ENCODE measurements at regions not wholly inside any gene's neighbourhood (a gene's known extent, or its start where the extent isn't known, plus 50 kb on each side); places are given as distances from the start of the nearest gene placed in this dataset.

GRCh38 chr9:99699396-99699795 is 122.3 kb upstream of the NR4A3 start:
- Histone ChIP-seq H3K4me3 (ENCODE audit: low read depth in 2 of 2, low read length in 1 of 2) (no peak overlapping the region), H3K27me3 (ENCODE audit: insufficient read depth) (no peaks in the 10 kb centered on the region), H3K4me2 (no peak overlapping the region), H3K4me1 (ENCODE audit: control insufficient read depth in 1 of 2, insufficient read depth in 2 of 2, low read depth in 1 of 2, low read length in 1 of 2) (no peaks in the 10 kb centered on the region), H3K9ac (no peak overlapping the region), H3K9me2 (no peaks in the 10 kb centered on the region), H4K20me1 (ENCODE audit: insufficient read depth) (no peaks in the 10 kb centered on the region), H3K27ac (ENCODE audit: low read depth in 2 of 2, low read length in 1 of 2) (no peak overlapping the region), H3K9me3 (no peaks in the 10 kb centered on the region), H3K36me3 (replicated peaks in 1 of 2; ENCODE audit: control insufficient read depth in 1 of 2, insufficient read depth in 2 of 2, low read length in 1 of 2) (no peaks in the 10 kb centered on the region), H2AFZ (ENCODE audit: low read depth) (no peak overlapping the region), H3F3A (replicated peaks; ENCODE audit: insufficient read depth) (no peaks in the 10 kb centered on the region), H3K79me2 (ENCODE audit: insufficient read depth) (no peaks in the 10 kb centered on the region)
- ChIA-PET POLR2A (no interaction called here), CTCF (no interaction called here)
- no peak for TF ChIP-seq POLR2AphosphoS5 (IDR thresholded peaks at IDR 0.05; ENCODE audit: low read depth, low read length)
- no peak for TF ChIP-seq MEF2A (IDR thresholded peaks at IDR 0.05; ENCODE audit: borderline replicate concordance, low read depth)
- TF ChIP-seq FOXJ3 (CRISPR knock-in tag; IDR thresholded peaks at IDR 0.05), result no peak
- TF ChIP-seq GABPA (IDR thresholded peaks at IDR 0.05; ENCODE audit: low read depth), result no peak
- no peak for DNase-seq
- 60% methylated on average over 3 of the region's 3 CpGs for WGBS (ENCODE audit: low lambda C conversion rate)

GRCh38 chr9:99712214-99712613 is 109.5 kb upstream of the NR4A3 start:
- H3K27ac ChIP-seq (ENCODE audit: low read depth in 2 of 2, low read length in 1 of 2), result no peak overlapping the region
- no peak overlapping the region for H3K4me2 ChIP-seq
- H3F3A ChIP-seq (replicated peaks; ENCODE audit: insufficient read depth), result no peaks in the 10 kb centered on the region
- no peak for TF ChIP-seq REST (IDR thresholded peaks at IDR 0.05; ENCODE audit: low read depth, low read length)
- TF ChIP-seq RFX5 (IDR thresholded peaks at IDR 0.05; ENCODE audit: low read length), result no peak
- TF ChIP-seq MAX (IDR thresholded peaks at IDR 0.05; ENCODE audit: low read depth), result no peak
- TF ChIP-seq NRF1 (IDR thresholded peaks at IDR 0.05; ENCODE audit: low read depth, low read length), result no peak
- no peaks in the 10 kb centered on the region for H3K27me3 ChIP-seq (ENCODE audit: insufficient read depth)
- no peaks in the 10 kb centered on the region for H3K79me2 ChIP-seq (ENCODE audit: insufficient read depth)
- H3K4me3 ChIP-seq (ENCODE audit: low read depth in 2 of 2, low read length in 1 of 2), result no peak overlapping the region
- DNase-seq, result no peak
- H3K4me1 ChIP-seq (ENCODE audit: control insufficient read depth in 1 of 2, insufficient read depth in 2 of 2, low read depth in 1 of 2, low read length in 1 of 2), result no peaks in the 10 kb centered on the region
- H3K36me3 ChIP-seq (replicated peaks in 1 of 2; ENCODE audit: control insufficient read depth in 1 of 2, insufficient read depth in 2 of 2, low read length in 1 of 2), result no peaks in the 10 kb centered on the region
- H4K20me1 ChIP-seq (ENCODE audit: insufficient read depth), result no peaks in the 10 kb centered on the region
- H3K9ac ChIP-seq, result no peak overlapping the region
- no peaks in the 10 kb centered on the region for H3K9me2 ChIP-seq
- no peak overlapping the region for H2AFZ ChIP-seq (ENCODE audit: low read depth)
- ChIA-PET POLR2A (no interaction called here), CTCF (interaction anchor here (1.0 kb wide), 1 partner anchor 10 kb away, joined by 3 read pairs; no protein-coding TSS in a partner anchor)
- no peaks in the 10 kb centered on the region for H3K9me3 ChIP-seq

GRCh38 chr9:99713838-99714306 is 107.8 kb upstream of the NR4A3 start:
- Histone ChIP-seq H3K4me3 (ENCODE audit: low read depth in 2 of 2, low read length in 1 of 2) (no peak overlapping the region), H3K36me3 (replicated peaks in 1 of 2; ENCODE audit: control insufficient read depth in 1 of 2, insufficient read depth in 2 of 2, low read length in 1 of 2) (no peaks in the 10 kb centered on the region), H2AFZ (ENCODE audit: low read depth) (no peak overlapping the region), H3K4me2 (no peak overlapping the region), H3K9me2 (no peaks in the 10 kb centered on the region), H3K79me2 (ENCODE audit: insufficient read depth) (no peaks in the 10 kb centered on the region), H4K20me1 (ENCODE audit: insufficient read depth) (no peaks in the 10 kb centered on the region), H3K27ac (ENCODE audit: low read depth in 2 of 2, low read length in 1 of 2) (no peak overlapping the region), H3K9ac (no peak overlapping the region), H3K27me3 (ENCODE audit: insufficient read depth) (no peaks in the 10 kb centered on the region), H3K9me3 (no peaks in the 10 kb centered on the region), H3K4me1 (ENCODE audit: control insufficient read depth in 1 of 2, insufficient read depth in 2 of 2, low read depth in 1 of 2, low read length in 1 of 2) (no peaks in the 10 kb centered on the region), H3F3A (replicated peaks; ENCODE audit: insufficient read depth) (no peaks in the 10 kb centered on the region)
- ChIA-PET POLR2A (no interaction called here), CTCF (no interaction called here)
- DNase-seq, result no peak
- whole genome bisulfite sequencing (ENCODE audit: low lambda C conversion rate), result 67% methylated on average over 3 of the region's 3 CpGs
- no peak for TF ChIP-seq REST (IDR thresholded peaks at IDR 0.05; ENCODE audit: low read depth, low read length)
- TF ChIP-seq, protein P1, sequence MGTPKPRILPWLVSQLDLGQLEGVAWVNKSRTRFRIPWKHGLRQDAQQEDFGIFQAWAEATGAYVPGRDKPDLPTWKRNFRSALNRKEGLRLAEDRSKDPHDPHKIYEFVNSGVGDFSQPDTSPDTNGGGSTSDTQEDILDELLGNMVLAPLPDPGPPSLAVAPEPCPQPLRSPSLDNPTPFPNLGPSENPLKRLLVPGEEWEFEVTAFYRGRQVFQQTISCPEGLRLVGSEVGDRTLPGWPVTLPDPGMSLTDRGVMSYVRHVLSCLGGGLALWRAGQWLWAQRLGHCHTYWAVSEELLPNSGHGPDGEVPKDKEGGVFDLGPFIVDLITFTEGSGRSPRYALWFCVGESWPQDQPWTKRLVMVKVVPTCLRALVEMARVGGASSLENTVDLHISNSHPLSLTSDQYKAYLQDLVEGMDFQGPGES (IDR thresholded peaks at IDR 0.05; ENCODE audit: low read depth, low read length), result no peak
- TF ChIP-seq FOXJ3 (CRISPR knock-in tag; IDR thresholded peaks at IDR 0.05), result no peak
- TF ChIP-seq, protein P2, sequence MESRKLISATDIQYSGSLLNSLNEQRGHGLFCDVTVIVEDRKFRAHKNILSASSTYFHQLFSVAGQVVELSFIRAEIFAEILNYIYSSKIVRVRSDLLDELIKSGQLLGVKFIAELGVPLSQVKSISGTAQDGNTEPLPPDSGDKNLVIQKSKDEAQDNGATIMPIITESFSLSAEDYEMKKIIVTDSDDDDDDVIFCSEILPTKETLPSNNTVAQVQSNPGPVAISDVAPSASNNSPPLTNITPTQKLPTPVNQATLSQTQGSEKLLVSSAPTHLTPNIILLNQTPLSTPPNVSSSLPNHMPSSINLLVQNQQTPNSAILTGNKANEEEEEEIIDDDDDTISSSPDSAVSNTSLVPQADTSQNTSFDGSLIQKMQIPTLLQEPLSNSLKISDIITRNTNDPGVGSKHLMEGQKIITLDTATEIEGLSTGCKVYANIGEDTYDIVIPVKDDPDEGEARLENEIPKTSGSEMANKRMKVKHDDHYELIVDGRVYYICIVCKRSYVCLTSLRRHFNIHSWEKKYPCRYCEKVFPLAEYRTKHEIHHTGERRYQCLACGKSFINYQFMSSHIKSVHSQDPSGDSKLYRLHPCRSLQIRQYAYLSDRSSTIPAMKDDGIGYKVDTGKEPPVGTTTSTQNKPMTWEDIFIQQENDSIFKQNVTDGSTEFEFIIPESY (IDR thresholded peaks at IDR 0.05; ENCODE audit: borderline replicate concordance, low read depth), result no peak
- no peak for TF ChIP-seq GATA2 (CRISPR knock-in tag; IDR thresholded peaks at IDR 0.05)
